Lung (tissue), 11 donors: ENCODE measurements at regions not wholly inside any gene's neighbourhood (a gene's known extent, or its start where the extent isn't known, plus 50 kb on each side); places are given as distances from the start of the nearest gene placed in this dataset.

ENCODE experiments used
- ATAC-seq: fragments of 200-7000 bp; cut with Tn5 transposase; one replicate; pipeline ENCODE4 v1.9.1; 2020; ENCODE audit warnings: moderate number of reproducible peaks; ENCODE audit not compliant: insufficient read depth, low FRiP score
- DNase-seq, 3 donors: peaks; one replicate each; pipeline ENCODE4 v3.0.0-alpha.2; 2013 to 2017
- H3K27ac ChIP-seq, 2 donors: one replicate each; pipeline ENCODE4 v1.5.1; 2013; ENCODE audit warnings: mild to moderate bottlenecking in 2 of 2, moderate library complexity in 2 of 2, control low read depth in 1 of 2, inconsistent platforms in 1 of 2, low read depth in 1 of 2, low read length in 1 of 2
- H3K27me3 ChIP-seq, 3 donors: one replicate each; pipeline ENCODE4 v1.5.1; 2013; ENCODE audit warnings: low read length in 2 of 3; ENCODE audit not compliant: control insufficient read depth in 3 of 3, insufficient read depth in 3 of 3
- H3K36me3 ChIP-seq, 4 donors: one replicate each; pipeline ENCODE4 v1.5.1; 2013; ENCODE audit warnings: low read length in 4 of 4, mild to moderate bottlenecking in 1 of 4, moderate library complexity in 1 of 4; ENCODE audit not compliant: control insufficient read depth in 4 of 4, insufficient read depth in 4 of 4
- H3K4me1 ChIP-seq, 5 donors: one replicate each; pipeline ENCODE4 v1.5.1; 2013; ENCODE audit warnings: low read length in 5 of 5, mild to moderate bottlenecking in 2 of 5, moderate library complexity in 1 of 5; ENCODE audit not compliant: control insufficient read depth in 5 of 5, insufficient read depth in 5 of 5
- H3K4me3 ChIP-seq: one replicate; pipeline ENCODE4 v1.5.1; 2013; ENCODE audit warnings: mild to moderate bottlenecking, control low read depth, moderate library complexity
- H3K9ac ChIP-seq, 2 donors: one replicate each; pipeline ENCODE4 v1.5.1; 2013; ENCODE audit warnings: low read length in 2 of 2, control low read depth in 1 of 2; ENCODE audit not compliant: insufficient read depth in 1 of 2
- H3K9me3 ChIP-seq, 4 donors: one replicate each; pipeline ENCODE4 v1.5.1; 2013; ENCODE audit warnings: low read length in 3 of 4, mild to moderate bottlenecking in 1 of 4, moderate library complexity in 1 of 4; ENCODE audit not compliant: control insufficient read depth in 4 of 4, insufficient read depth in 3 of 4
- CTCF ChIP-seq: IDR thresholded peaks from 2 replicates; pipeline ENCODE4 v1.5.1; 2012; ENCODE audit warnings: mild to moderate bottlenecking; ENCODE audit errors: control extremely low read depth, extremely low read depth
- WGBS, 2 donors: extraction: QIAGEN DNeasy Blood & Tissue Kit; methylation state at CpG; one replicate each; pipeline ENCODE4 v1.1.7; 2013; 5-methylcytosine and 5-hydroxymethylcytosine counted together
- donor health status: control.
- donor health status: control.
- donor health status: Bipolar disorder and iron deficiency.
- donor health status: healthy.
- donor health status: DM: yes; HTN: yes; CAD: no.

- DNase-seq = no peak
- no peak for TF ChIP-seq CTCF
- WGBS, 2 donors = 65 to 79% methylated on average over 10 of the region's 10 CpGs
Observed at GRCh38 chr2:7206111-7206810, 289.0 kb downstream of the RNF144A start.

GRCh38 chr2:7207631-7208030 is 290.4 kb downstream of the RNF144A start:
- no peak overlapping the region for H3K9ac ChIP-seq
- no peak overlapping the region for H3K27ac ChIP-seq
- TF ChIP-seq CTCF = no peak

More at GRCh38 chr2:7206111-7206810, 289.0 kb downstream of the RNF144A start:
- H3K27me3 ChIP-seq = no peaks in the 10 kb centered on the region
- H3K36me3 ChIP-seq = no peaks in the 10 kb centered on the region
- no peaks in the 10 kb centered on the region for H3K9me3 ChIP-seq
- ATAC-seq = no peak
- no peak overlapping the region for H3K9ac ChIP-seq
- peaks cover 0 to 1% (median 0%) of the 10 kb centered on the region in 5 donors for H3K4me1 ChIP-seq
- no peak overlapping the region for H3K27ac ChIP-seq
- no peak overlapping the region for H3K4me3 ChIP-seq

GRCh38 chr2:7209757-7210555 is 292.7 kb downstream of the RNF144A start:
- Histone ChIP-seq H3K4me3 (no peak overlapping the region), H3K9ac (no peak overlapping the region), H3K4me1 (peaks cover 0 to 1% (median 0%) of the 10 kb centered on the region in 5 donors), H3K36me3 (no peaks in the 10 kb centered on the region), H3K9me3 (no peaks in the 10 kb centered on the region), H3K27me3 (no peaks in the 10 kb centered on the region), H3K27ac (no peak overlapping the region)
- 68 to 81% methylated on average over 5 of the region's 5 CpGs for WGBS, 2 donors
- ATAC-seq (no peak), DNase-seq (peak in 1 of 3 donors; percentile 21)
- TF ChIP-seq CTCF = no peak

More at GRCh38 chr2:7207631-7208030, 290.4 kb downstream of the RNF144A start:
- peaks cover 0 to 1% (median 0%) of the 10 kb centered on the region in 5 donors for H3K4me1 ChIP-seq
- DNase-seq (no peak), ATAC-seq (no peak)
- H3K9me3 ChIP-seq = no peaks in the 10 kb centered on the region
- H3K4me3 ChIP-seq = no peak overlapping the region
- no peaks in the 10 kb centered on the region for H3K36me3 ChIP-seq
- 92 to 94% methylated on average over 7 of the region's 7 CpGs for WGBS, 2 donors
- no peaks in the 10 kb centered on the region for H3K27me3 ChIP-seq
